HG03575 (cell line): ENCODE measurements at regions not wholly inside any gene's neighbourhood (a gene's known extent, or its start where the extent isn't known, plus 50 kb on each side); places are given as distances from the start of the nearest gene placed in this dataset.
A peak's percentile ranks its signal among the peaks of the same experiment; 100 is the strongest.

ENCODE experiments used
- ATAC-seq: cut with Tn5 transposase; IDR thresholded peaks from one replicate; pipeline ENCODE4 v1.9.1; 2021; ENCODE audit not compliant: unreplicated experiment, insufficient number of reproducible peaks, low FRiP score; ENCODE audit errors: extremely low read depth

- ATAC-seq, result no peak
Observed at GRCh38 chr13:76758738-76759137, 127.5 kb downstream of the KCTD12 start.

GRCh38 chr13:76758257-76758656 lies 127.9 kb downstream of the KCTD12 start:
- ATAC-seq, result no peak

GRCh38 chr13:76756451-76756850 lies 129.8 kb downstream of the KCTD12 start:
- ATAC-seq, result no peak

- no peak for ATAC-seq
Observed at GRCh38 chr13:76754414-76754813, 131.8 kb downstream of the KCTD12 start.

GRCh38 chr13:76751278-76751677 lies 134.9 kb downstream of the KCTD12 start:
- no peak for ATAC-seq

- no peak for ATAC-seq
Observed at GRCh38 chr13:76750126-76750525, 136.1 kb downstream of the KCTD12 start.

GRCh38 chr13:76745261-76746200 lies 140.7 kb downstream of the KCTD12 start:
- peak; percentile 69 for ATAC-seq

- ATAC-seq, result no peak
Observed at GRCh38 chr13:76741624-76742023, 144.6 kb downstream of the KCTD12 start.

GRCh38 chr13:76741046-76741445 lies 145.2 kb downstream of the KCTD12 start:
- no peak for ATAC-seq

GRCh38 chr13:76738616-76739015 lies 147.6 kb downstream of the KCTD12 start:
- no peak for ATAC-seq

GRCh38 chr13:76737526-76737925 lies 148.7 kb downstream of the KCTD12 start:
- no peak for ATAC-seq

- no peak for ATAC-seq
Observed at GRCh38 chr13:76735641-76736040, 150.6 kb downstream of the KCTD12 start.

- ATAC-seq, result no peak
Observed at GRCh38 chr13:76733671-76734070, 152.5 kb downstream of the KCTD12 start.

GRCh38 chr13:76732367-76732766 lies 153.8 kb downstream of the KCTD12 start:
- ATAC-seq, result no peak

GRCh38 chr13:76730220-76730619 lies 156.0 kb downstream of the KCTD12 start:
- ATAC-seq, result no peak

- ATAC-seq, result no peak
Observed at GRCh38 chr13:76729691-76730090, 156.5 kb downstream of the KCTD12 start.

GRCh38 chr13:76725896-76726295 lies 160.3 kb downstream of the KCTD12 start:
- no peak for ATAC-seq

- ATAC-seq, result no peak
Observed at GRCh38 chr13:76725211-76725610, 161.0 kb downstream of the KCTD12 start.

GRCh38 chr13:76724421-76724820 lies 161.8 kb downstream of the KCTD12 start:
- ATAC-seq, result no peak

- ATAC-seq, result no peak
Observed at GRCh38 chr13:76723551-76724232, 162.5 kb downstream of the KCTD12 start.
